GM12892 (cell line): ENCODE measurements at regions not wholly inside any gene's neighbourhood (a gene's known extent, or its start where the extent isn't known, plus 50 kb on each side); places are given as distances from the start of the nearest gene placed in this dataset.

Experiments used
- DNase-seq: peaks from one replicate; pipeline ENCODE4 v3.0.0; 2011; ENCODE audit not compliant: insufficient read length
- FAIRE-seq: peaks from 2 replicates; lab custom pipeline; 2011; peaks lifted over from hg19 to GRCh38; lab: Jason Lieb, UNC
- POLR2A ChIP-seq: IDR thresholded peaks from 2 replicates; pipeline ENCODE4 v1.6.1; 2011; ENCODE audit warnings: low read depth, low read length, control low read depth
- POLR2AphosphoS5 ChIP-seq: IDR thresholded peaks from 2 replicates; pipeline ENCODE4 v1.6.1; 2011; ENCODE audit warnings: low read depth, low read length, control low read depth
- TAF1 ChIP-seq: IDR thresholded peaks from 2 replicates; pipeline ENCODE4 v1.6.1; 2011; ENCODE audit warnings: low read depth, mild to moderate bottlenecking, control low read depth, low read length, borderline replicate concordance

- DNase-seq = no peak
Observed at GRCh38 chr12:124443931-124444712, 123.3 kb downstream of the NCOR2 start.

GRCh38 chr12:124442772-124443445, 124.5 kb downstream of the NCOR2 start:
- TF ChIP-seq TAF1 (no peak), POLR2A (no peak), POLR2AphosphoS5 (no peak)
- FAIRE-seq = no peak
- DNase-seq = no peak

More at GRCh38 chr12:124443931-124444712, 123.3 kb downstream of the NCOR2 start:
- TF ChIP-seq TAF1 (no peak), POLR2AphosphoS5 (no peak), POLR2A (no peak)
- no peak for FAIRE-seq

- DNase-seq = no peak
- no peak for FAIRE-seq
- TF ChIP-seq TAF1 = no peak
- no peak for TF ChIP-seq POLR2AphosphoS5
- TF ChIP-seq POLR2A = no peak
Observed at GRCh38 chr12:124442281-124442680, 125.1 kb downstream of the NCOR2 start.

- TF ChIP-seq POLR2AphosphoS5 (no peak), POLR2A (no peak), TAF1 (no peak)
- FAIRE-seq (peak; percentile 33), DNase-seq (no peak)
Observed at GRCh38 chr12:124441443-124442194, 125.8 kb downstream of the NCOR2 start.

GRCh38 chr12:124440841-124441381, 126.5 kb downstream of the NCOR2 start:
- TF ChIP-seq TAF1 = no peak
- TF ChIP-seq POLR2AphosphoS5 = no peak
- no peak for TF ChIP-seq POLR2A
- FAIRE-seq = no peak
- DNase-seq = no peak

GRCh38 chr12:124440031-124440626, 127.3 kb downstream of the NCOR2 start:
- FAIRE-seq = no peak
- no peak for DNase-seq
- TF ChIP-seq POLR2AphosphoS5 (no peak), POLR2A (no peak), TAF1 (no peak)

GRCh38 chr12:124438437-124439056, 128.9 kb downstream of the NCOR2 start:
- TF ChIP-seq POLR2AphosphoS5 (no peak), TAF1 (no peak), POLR2A (no peak)
- no peak for DNase-seq
- FAIRE-seq = no peak

GRCh38 chr12:124437617-124438436, 129.6 kb downstream of the NCOR2 start:
- TF ChIP-seq TAF1 = no peak
- FAIRE-seq = no peak
- DNase-seq = no peak

GRCh38 chr12:124437121-124437520, 130.3 kb downstream of the NCOR2 start:
- FAIRE-seq = no peak
- DNase-seq = no peak
- TF ChIP-seq TAF1 (no peak), POLR2AphosphoS5 (no peak), POLR2A (no peak)

- FAIRE-seq = no peak
- DNase-seq = no peak
- TF ChIP-seq POLR2AphosphoS5 (no peak), TAF1 (no peak), POLR2A (no peak)
Observed at GRCh38 chr12:124436366-124436765, 131.0 kb downstream of the NCOR2 start.
